KMS-11 (cell line): ENCODE measurements at regions not wholly inside any gene's neighbourhood (a gene's known extent, or its start where the extent isn't known, plus 50 kb on each side); places are given as distances from the start of the nearest gene placed in this dataset.

Experiments
- H2AFZ ChIP-seq: fragments of 200-600 bp; sonication (generic); 2 replicates; pipeline ENCODE4 v1.6.1; 2016; ENCODE audit warnings: antibody characterized with exemption, mixed run types, low read depth
- H3K27ac ChIP-seq: fragments of 200-600 bp; sonication (generic); 2 replicates; pipeline ENCODE4 v1.6.1; 2016; ENCODE audit warnings: mild to moderate bottlenecking, mixed run types
- H3K27me3 ChIP-seq: fragments of 200-600 bp; sonication (generic); 2 replicates; pipeline ENCODE4 v1.6.1; 2017; ENCODE audit warnings: mild to moderate bottlenecking, low read depth, mixed run types, moderate library complexity; ENCODE audit not compliant: insufficient read depth
- H3K36me3 ChIP-seq: fragments of 200-600 bp; sonication (generic); 2 replicates; pipeline ENCODE4 v1.6.1; 2017; ENCODE audit warnings: mild to moderate bottlenecking, mixed run types; ENCODE audit not compliant: insufficient read depth
- H3K4me1 ChIP-seq: fragments of 200-600 bp; sonication (generic); 2 replicates; pipeline ENCODE4 v1.6.1; 2016; ENCODE audit warnings: mild to moderate bottlenecking, low read depth, mixed run types; ENCODE audit not compliant: poor library complexity, severe bottlenecking
- H3K4me2 ChIP-seq: fragments of 200-600 bp; sonication (generic); 2 replicates; pipeline ENCODE4 v1.7.0; 2016; ENCODE audit warnings: mild to moderate bottlenecking, mixed run types
- H3K4me3 ChIP-seq: fragments of 200-600 bp; sonication (generic); IDR thresholded peaks from 2 replicates; pipeline ENCODE4 v1.6.1; 2017; ENCODE audit warnings: low read depth, low read length, mixed read lengths; ENCODE audit not compliant: insufficient read depth
- H3K79me2 ChIP-seq: fragments of 200-600 bp; sonication (generic); 2 replicates; pipeline ENCODE4 v1.6.1; 2016; ENCODE audit warnings: low read depth, mixed run types; ENCODE audit not compliant: insufficient read depth
- H3K9ac ChIP-seq: fragments of 200-600 bp; sonication (generic); 2 replicates; pipeline ENCODE4 v1.6.1; 2016; ENCODE audit warnings: mild to moderate bottlenecking, mixed run types
- H4K20me1 ChIP-seq: fragments of 200-600 bp; sonication (generic); 2 replicates; pipeline ENCODE4 v1.6.1; 2016; ENCODE audit warnings: mild to moderate bottlenecking, mixed run types; ENCODE audit not compliant: insufficient read depth
- CTCF ChIP-seq: fragments of 200-600 bp; sonication (generic); conservative IDR thresholded peaks from 2 replicates; pipeline ENCODE4 v1.6.1; 2017; ENCODE audit warnings: low read depth, mild to moderate bottlenecking, antibody characterized with exemption, low read length, moderate library complexity, mixed read lengths

DNA sequence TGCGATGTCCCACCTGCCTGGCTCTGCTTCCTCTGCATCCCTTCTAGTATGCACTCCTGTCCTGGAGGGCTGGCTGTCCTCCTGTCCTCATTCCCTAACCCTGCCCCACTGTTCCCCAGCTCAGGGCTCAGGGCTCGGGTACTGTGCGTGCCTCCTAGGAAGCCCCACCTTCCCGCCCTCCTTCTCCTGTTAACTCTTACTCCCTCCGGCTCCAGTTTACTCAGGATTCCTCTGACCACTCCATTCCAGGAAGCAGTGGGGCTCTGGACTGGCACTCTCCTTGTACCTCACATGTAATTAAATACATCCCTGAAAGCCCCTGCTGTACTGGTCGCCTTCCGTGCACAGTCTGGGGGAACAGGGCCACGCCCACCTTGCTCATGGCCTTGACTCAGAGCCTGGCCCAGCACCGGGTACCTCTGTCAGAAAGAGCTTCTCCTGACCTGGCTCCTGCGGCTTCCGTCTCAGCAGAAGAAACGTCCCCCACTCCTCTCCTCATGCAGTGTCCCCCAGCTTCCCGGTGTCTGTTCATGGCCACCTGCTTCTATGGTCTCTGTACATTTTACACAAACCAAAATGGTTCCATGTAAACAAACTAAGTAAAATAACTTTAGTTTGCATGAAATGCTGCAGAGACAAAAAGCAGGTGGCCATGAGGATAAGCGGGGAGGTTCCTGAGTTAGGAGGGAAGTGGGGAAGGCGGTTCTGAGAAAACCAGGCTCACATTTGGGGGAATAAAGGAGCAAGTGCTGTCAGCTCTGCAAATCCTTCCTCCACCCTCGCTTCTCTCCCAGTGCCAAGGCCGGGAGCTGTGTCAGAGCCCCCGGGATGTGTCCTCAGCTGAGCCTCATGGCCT is 445.9 kb downstream of the BRD1 start:
- Histone ChIP-seq H3K27ac (no peak overlapping the region), H3K9ac (no peak overlapping the region), H3K27me3 (peaks cover 5% of the 10 kb centered on the region; the same call in 1 of the 2 replicates), H3K4me2 (no peak overlapping the region), H4K20me1 (no peaks in the 10 kb centered on the region), H3K36me3 (no peaks in the 10 kb centered on the region), H3K79me2 (no peaks in the 10 kb centered on the region), H3K4me3 (no peak overlapping the region), H3K4me1 (no peaks in the 10 kb centered on the region), H2AFZ (no peak overlapping the region)
- TF ChIP-seq CTCF: no peak

GRCh38 chr22:49380828-49381114 is 446.9 kb downstream of the BRD1 start:
- no peak for TF ChIP-seq CTCF
- Histone ChIP-seq H3K4me3 (no peak overlapping the region), H3K4me2 (no peak overlapping the region), H2AFZ (no peak overlapping the region), H3K27me3 (peaks cover 5% of the 10 kb centered on the region; the same call in 1 of the 2 replicates), H3K4me1 (no peaks in the 10 kb centered on the region), H3K9ac (no peak overlapping the region), H3K27ac (no peak overlapping the region), H3K36me3 (no peaks in the 10 kb centered on the region), H3K79me2 (no peaks in the 10 kb centered on the region), H4K20me1 (no peaks in the 10 kb centered on the region)

- H3K4me2 ChIP-seq: no peak overlapping the region
- no peak overlapping the region for H3K4me3 ChIP-seq
- H3K4me1 ChIP-seq: no peaks in the 10 kb centered on the region
These were observed 447.4 kb downstream of the BRD1 start for GRCh38 chr22:49380095-49380827.

GRCh38 chr22:49377306-49377705 is 450.4 kb downstream of the BRD1 start:
- Histone ChIP-seq H3K27me3 (peaks cover 5% of the 10 kb centered on the region; the same call in 1 of the 2 replicates), H3K27ac (no peak overlapping the region), H3K4me2 (no peak overlapping the region), H3K4me3 (no peak overlapping the region), H3K36me3 (no peaks in the 10 kb centered on the region), H3K9ac (no peak overlapping the region), H3K4me1 (no peaks in the 10 kb centered on the region), H2AFZ (no peak overlapping the region), H4K20me1 (no peaks in the 10 kb centered on the region), H3K79me2 (no peaks in the 10 kb centered on the region)
- no peak for TF ChIP-seq CTCF

More at GRCh38 chr22:49380095-49380827, 447.4 kb downstream of the BRD1 start:
- H2AFZ ChIP-seq: no peak overlapping the region
- peaks cover 5% of the 10 kb centered on the region; the same call in 1 of the 2 replicates for H3K27me3 ChIP-seq
- no peak for TF ChIP-seq CTCF
- no peak overlapping the region for H3K9ac ChIP-seq
- no peak overlapping the region for H3K27ac ChIP-seq
- H3K79me2 ChIP-seq: no peaks in the 10 kb centered on the region
- H3K36me3 ChIP-seq: no peaks in the 10 kb centered on the region
- no peaks in the 10 kb centered on the region for H4K20me1 ChIP-seq
